ENCODE measurements at regions not wholly inside any gene's neighbourhood (a gene's known extent, or its start where the extent isn't known, plus 50 kb on each side); places are given as distances from the start of the nearest gene placed in this dataset.

DNA sequence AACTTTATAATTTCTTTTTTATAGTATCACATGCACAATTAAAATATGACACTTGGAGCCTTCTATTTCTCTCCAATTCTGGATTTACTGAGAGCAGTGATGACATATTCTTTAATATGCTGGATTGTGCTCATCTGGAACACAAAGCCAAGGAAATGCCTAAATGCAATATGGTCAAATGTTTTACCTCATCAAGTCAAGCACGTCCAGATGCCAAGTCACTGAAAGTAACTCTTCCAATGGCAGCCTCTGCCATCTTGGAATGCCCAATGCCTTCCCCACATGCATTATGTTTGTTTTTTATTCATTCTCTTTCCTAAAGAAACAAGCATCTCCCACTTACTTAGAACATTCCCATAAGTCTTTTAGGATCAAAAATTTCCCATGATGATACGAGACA is 189.8 kb downstream of the TMX3 start:
- Histone ChIP-seq H3K27ac (ENCODE audit: low read depth, low read length) (no peak overlapping the region), H3K9me3 (ENCODE audit: control insufficient read depth in 1 of 2, low read length in 2 of 2) (no peaks in the 10 kb centered on the region), H3K27me3 (ENCODE audit: insufficient read depth, low read length) (no peaks in the 10 kb centered on the region), H3K36me3 (ENCODE audit: insufficient read depth, low read length) (no peaks in the 10 kb centered on the region), H3K4me3 (ENCODE audit: low read length in 2 of 2) (no peak overlapping the region), H3K4me1 (ENCODE audit: insufficient read depth, low read length) (no peaks in the 10 kb centered on the region)
- Mint-ChIP-seq H3K4me3 (no peak overlapping the region), H3K27me3 (peaks cover 0 to 4% of the 10 kb centered on the region in 2 donors), H3K27ac (no peak overlapping the region), H3K4me1 (no peaks in the 10 kb centered on the region), H3K36me3 (no peaks in the 10 kb centered on the region), H3K9me3 (peaks cover 0 to 2% (median 0%) of the 10 kb centered on the region in 8 donors)
- ChIA-PET POLR2A (ENCODE audit: partially characterized antibody) (no interaction called here), CTCF (ENCODE audit: partially characterized antibody) (no interaction called here)
- intact Hi-C loops (cut with micrococcal nuclease) = no loop called here
- no peak for DNase-seq

DNA sequence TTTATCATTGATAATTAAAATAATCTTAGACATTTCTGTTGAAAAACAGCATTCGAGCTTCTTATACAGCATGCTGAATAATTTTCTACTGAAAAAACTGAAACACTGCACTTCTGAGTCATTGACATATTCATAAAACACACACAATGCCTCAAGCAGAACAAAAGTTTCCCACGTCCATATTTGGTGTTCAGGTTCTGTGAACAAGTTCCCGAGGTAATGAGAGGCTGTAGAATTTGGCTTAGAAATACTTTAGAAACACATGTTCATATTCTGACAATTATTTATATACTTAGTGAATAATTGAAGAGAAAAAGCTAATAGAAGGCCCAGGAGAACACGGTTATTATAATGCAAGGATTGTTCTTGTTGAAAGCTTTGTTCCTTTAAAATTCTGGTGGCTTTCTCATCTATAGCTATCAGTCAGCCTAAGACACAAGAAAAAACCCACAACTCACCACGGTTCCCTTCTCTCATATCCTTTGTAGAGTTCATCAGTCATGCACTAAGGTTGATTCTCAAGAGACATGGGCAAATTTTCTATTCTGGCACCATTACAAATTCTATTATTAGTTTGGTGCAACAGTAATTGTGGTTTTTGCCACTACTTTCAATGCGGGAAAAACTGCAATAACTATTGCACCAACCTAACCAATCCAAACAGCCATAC is 194.4 kb downstream of the TMX3 start:
- no peaks in the 10 kb centered on the region for H3K27me3 ChIP-seq (ENCODE audit: insufficient read depth, low read length)
- H3K9me3 ChIP-seq (ENCODE audit: control insufficient read depth in 1 of 2, low read length in 2 of 2) = no peaks in the 10 kb centered on the region
- POLR2A ChIA-PET (ENCODE audit: partially characterized antibody) = no interaction called here
- Mint-ChIP-seq H3K27ac (no peak overlapping the region), H3K36me3 (no peaks in the 10 kb centered on the region), H3K4me1 (no peaks in the 10 kb centered on the region), H3K9me3 (peaks cover 0 to 4% (median 0%) of the 10 kb centered on the region in 8 donors), H3K27me3 (peaks cover 0 to 4% of the 10 kb centered on the region in 2 donors), H3K4me3 (no peak overlapping the region)
- intact Hi-C loops (cut with micrococcal nuclease) = no loop called here
- no peaks in the 10 kb centered on the region for H3K4me1 ChIP-seq (ENCODE audit: insufficient read depth, low read length)
- CTCF ChIA-PET (ENCODE audit: partially characterized antibody) = no interaction called here
- H3K36me3 ChIP-seq (ENCODE audit: insufficient read depth, low read length) = no peaks in the 10 kb centered on the region
- no peak for DNase-seq
- no peak overlapping the region for H3K27ac ChIP-seq (ENCODE audit: low read depth, low read length)
- H3K4me3 ChIP-seq (ENCODE audit: low read length in 2 of 2) = no peak overlapping the region

DNA sequence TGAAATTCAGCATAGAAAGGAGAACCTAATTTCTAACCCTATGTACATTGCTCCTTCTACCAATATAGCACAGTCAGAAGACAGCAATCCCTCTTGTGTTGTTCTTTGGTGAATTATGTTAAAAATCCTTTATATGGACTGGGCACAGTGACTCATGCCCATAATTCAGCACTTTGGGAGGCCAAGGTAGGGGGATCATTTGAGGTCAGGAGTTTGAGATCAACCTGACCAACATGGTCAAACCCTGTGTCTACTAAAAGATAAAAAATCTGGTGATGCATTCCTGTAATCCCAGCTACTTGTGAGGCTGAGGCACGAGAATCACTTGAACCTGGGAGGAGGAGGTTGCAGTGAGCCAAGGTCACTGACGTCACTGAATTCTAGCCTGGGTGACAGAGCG is 195.6 kb downstream of the TMX3 start:
- no peaks in the 10 kb centered on the region for H3K36me3 Mint-ChIP-seq
- H3K4me1 Mint-ChIP-seq = no peaks in the 10 kb centered on the region
- H3K9me3 Mint-ChIP-seq = peaks cover 0 to 4% (median 0%) of the 10 kb centered on the region in 8 donors
- H3K4me3 ChIP-seq (ENCODE audit: low read length in 2 of 2) = no peak overlapping the region
- no peaks in the 10 kb centered on the region for H3K27me3 ChIP-seq (ENCODE audit: insufficient read depth, low read length)
- ChIA-PET CTCF (ENCODE audit: partially characterized antibody) (no interaction called here), POLR2A (ENCODE audit: partially characterized antibody) (no interaction called here)
- no peak overlapping the region for H3K27ac Mint-ChIP-seq
- DNase-seq = no peak
- H3K27me3 Mint-ChIP-seq = peaks cover 0 to under 1% of the 10 kb centered on the region in 2 donors
- intact Hi-C loops (cut with micrococcal nuclease) = no loop called here
- no peaks in the 10 kb centered on the region for H3K4me1 ChIP-seq (ENCODE audit: insufficient read depth, low read length)
- no peak overlapping the region for H3K4me3 Mint-ChIP-seq
- H3K9me3 ChIP-seq (ENCODE audit: control insufficient read depth in 1 of 2, low read length in 2 of 2) = no peaks in the 10 kb centered on the region
- H3K36me3 ChIP-seq (ENCODE audit: insufficient read depth, low read length) = no peaks in the 10 kb centered on the region
- no peak overlapping the region for H3K27ac ChIP-seq (ENCODE audit: low read depth, low read length)

DNA sequence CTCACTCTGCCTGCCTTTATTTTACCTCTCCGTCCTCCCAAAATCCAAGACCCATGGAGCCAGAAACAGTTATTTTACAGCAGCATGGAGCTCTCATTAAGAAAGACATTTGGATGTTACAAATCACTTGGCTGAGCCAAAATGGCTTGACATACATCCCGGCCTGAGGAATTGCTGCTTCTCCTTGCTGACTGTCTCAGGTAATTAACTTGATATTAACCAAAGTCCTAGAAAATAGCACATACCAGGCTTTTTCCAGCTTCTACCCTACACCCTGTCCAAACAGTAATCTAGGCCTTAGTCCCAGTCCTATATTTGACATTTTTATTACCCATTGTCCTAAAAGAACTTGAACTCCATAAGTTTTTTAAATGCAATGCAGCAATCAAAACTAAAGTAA is 205.0 kb downstream of the TMX3 start:
- H3K36me3 ChIP-seq (ENCODE audit: insufficient read depth, low read length) = no peaks in the 10 kb centered on the region
- Mint-ChIP-seq H3K4me1 (no peaks in the 10 kb centered on the region), H3K4me3 (no peak overlapping the region), H3K9me3 (peaks cover 0 to 4% (median 0%) of the 10 kb centered on the region in 8 donors), H3K27ac (no peak overlapping the region), H3K36me3 (no peaks in the 10 kb centered on the region), H3K27me3 (peaks cover 0 to 1% of the 10 kb centered on the region in 2 donors)
- DNase-seq = no peak
- ChIA-PET POLR2A (ENCODE audit: partially characterized antibody) (no interaction called here), CTCF (ENCODE audit: partially characterized antibody) (interaction anchor here (0.8 kb wide), 1 partner anchor 25 kb away, joined by 3 read pairs; no protein-coding TSS in a partner anchor)
- intact Hi-C loops (cut with micrococcal nuclease) = no loop called here
- no peak overlapping the region for H3K4me3 ChIP-seq (ENCODE audit: low read length in 2 of 2)
- no peaks in the 10 kb centered on the region for H3K27me3 ChIP-seq (ENCODE audit: insufficient read depth, low read length)
- H3K4me1 ChIP-seq (ENCODE audit: insufficient read depth, low read length) = no peaks in the 10 kb centered on the region
- H3K9me3 ChIP-seq (ENCODE audit: control insufficient read depth in 1 of 2, low read length in 2 of 2) = no peaks in the 10 kb centered on the region
- no peak overlapping the region for H3K27ac ChIP-seq (ENCODE audit: low read depth, low read length)

DNA sequence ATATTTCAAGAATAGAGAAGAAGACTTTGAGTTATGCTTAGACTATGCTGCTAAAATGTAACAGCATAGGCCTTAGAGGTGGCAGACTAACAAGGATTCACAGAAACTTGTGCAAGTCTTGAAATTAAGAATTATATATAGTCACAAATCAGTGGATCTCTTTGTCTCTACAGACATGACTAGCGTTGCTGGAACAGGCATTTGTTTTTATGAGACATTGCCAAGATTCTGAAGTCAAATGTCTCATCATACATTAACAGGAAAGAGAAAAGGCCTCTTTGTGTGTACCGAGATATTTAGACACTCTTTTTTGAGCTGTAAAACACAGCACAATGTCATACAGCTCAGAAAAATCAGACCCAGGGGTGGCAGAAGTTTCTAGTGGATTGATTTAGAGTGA is 207.1 kb downstream of the TMX3 start:
- no peak for DNase-seq
- H3K9me3 ChIP-seq (ENCODE audit: control insufficient read depth in 1 of 2, low read length in 2 of 2) = no peaks in the 10 kb centered on the region
- ChIA-PET POLR2A (ENCODE audit: partially characterized antibody) (no interaction called here), CTCF (ENCODE audit: partially characterized antibody) (no interaction called here)
- H3K9me3 Mint-ChIP-seq = peaks cover 0 to 4% (median 0%) of the 10 kb centered on the region in 8 donors
- no peak overlapping the region for H3K27ac ChIP-seq (ENCODE audit: low read depth, low read length)
- H3K4me3 Mint-ChIP-seq = no peak overlapping the region
- H3K27me3 ChIP-seq (ENCODE audit: insufficient read depth, low read length) = no peaks in the 10 kb centered on the region
- no peaks in the 10 kb centered on the region for H3K36me3 ChIP-seq (ENCODE audit: insufficient read depth, low read length)
- no peak overlapping the region for H3K4me3 ChIP-seq (ENCODE audit: low read length in 2 of 2)
- H3K36me3 Mint-ChIP-seq = no peaks in the 10 kb centered on the region
- H3K27ac Mint-ChIP-seq = no peak overlapping the region
- no peaks in the 10 kb centered on the region for H3K4me1 Mint-ChIP-seq
- intact Hi-C loops (cut with micrococcal nuclease) = no loop called here
- H3K27me3 Mint-ChIP-seq = peaks cover 0 to 1% of the 10 kb centered on the region in 2 donors
- H3K4me1 ChIP-seq (ENCODE audit: insufficient read depth, low read length) = no peaks in the 10 kb centered on the region

DNA sequence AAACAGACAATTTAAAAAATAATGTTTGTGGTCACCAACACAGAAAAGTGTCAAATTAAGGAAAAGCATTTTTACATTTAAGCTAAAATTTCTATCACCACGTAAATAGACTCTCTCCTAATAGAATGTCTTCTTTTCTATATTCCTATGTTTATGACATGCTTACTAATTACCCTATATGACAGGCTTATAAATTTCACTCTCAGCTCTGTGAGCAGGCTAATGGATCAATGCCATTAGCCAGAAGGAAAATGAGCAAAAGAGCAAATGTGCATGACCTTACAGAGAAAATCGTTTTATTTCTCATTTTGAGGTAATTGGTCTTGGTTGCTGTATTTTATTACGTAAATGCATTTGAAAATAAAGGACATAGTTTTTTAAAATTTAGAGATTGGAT is 209.7 kb downstream of the TMX3 start:
- H3K36me3 Mint-ChIP-seq = no peaks in the 10 kb centered on the region
- H3K27ac Mint-ChIP-seq = no peak overlapping the region
- H3K4me3 ChIP-seq (ENCODE audit: low read length in 2 of 2) = no peak overlapping the region
- no peaks in the 10 kb centered on the region for H3K4me1 ChIP-seq (ENCODE audit: insufficient read depth, low read length)
- ChIA-PET CTCF (ENCODE audit: partially characterized antibody) (no interaction called here), POLR2A (ENCODE audit: partially characterized antibody) (no interaction called here)
- H3K4me3 Mint-ChIP-seq = no peak overlapping the region
- H3K36me3 ChIP-seq (ENCODE audit: insufficient read depth, low read length) = no peaks in the 10 kb centered on the region
- no peak for DNase-seq
- H3K4me1 Mint-ChIP-seq = no peaks in the 10 kb centered on the region
- H3K9me3 Mint-ChIP-seq = peaks cover 0 to 1% (median 0%) of the 10 kb centered on the region in 8 donors
- H3K27me3 Mint-ChIP-seq = peaks cover 0 to 1% of the 10 kb centered on the region in 2 donors
- no peaks in the 10 kb centered on the region for H3K9me3 ChIP-seq (ENCODE audit: control insufficient read depth in 1 of 2, low read length in 2 of 2)
- H3K27ac ChIP-seq (ENCODE audit: low read depth, low read length) = no peak overlapping the region
- no peaks in the 10 kb centered on the region for H3K27me3 ChIP-seq (ENCODE audit: insufficient read depth, low read length)
- intact Hi-C loops (cut with micrococcal nuclease) = no loop called here

DNA sequence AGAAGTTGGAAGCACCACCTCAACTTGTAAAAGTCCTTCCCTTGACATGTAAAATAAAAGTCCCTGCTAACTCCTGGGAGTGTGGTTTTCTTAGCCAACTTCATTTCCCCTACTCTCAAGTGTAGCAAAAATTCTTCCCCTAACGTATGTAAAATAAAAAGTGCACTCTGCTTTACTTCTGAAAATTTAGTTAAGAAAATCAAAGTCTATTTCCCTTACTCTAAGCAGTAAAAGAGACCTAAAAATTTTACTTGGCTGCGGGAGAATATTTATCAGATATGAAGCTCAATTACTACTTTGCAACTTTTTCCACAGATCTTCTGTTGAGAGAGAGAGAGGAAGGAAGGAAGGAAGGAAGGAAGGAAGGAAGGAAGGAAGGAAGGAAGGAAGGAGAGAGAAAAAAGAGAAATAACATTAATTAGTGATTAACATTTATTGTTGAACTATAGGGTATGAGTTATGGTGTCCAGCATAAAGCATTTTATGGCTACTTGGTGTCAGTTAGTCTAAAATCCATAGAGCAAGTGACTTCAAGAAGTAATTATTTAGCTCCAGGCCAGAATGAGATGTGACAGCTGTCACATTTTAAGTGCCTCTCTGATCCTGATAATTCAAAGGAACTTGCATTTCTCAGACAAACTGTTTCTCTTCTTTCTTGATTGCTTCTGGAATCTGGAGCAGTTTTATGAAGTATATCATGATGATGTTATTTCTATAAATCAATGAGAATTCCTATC is 210.3 kb downstream of the TMX3 start:
- Histone ChIP-seq H3K4me3 (ENCODE audit: low read length in 2 of 2) (no peak overlapping the region), H3K36me3 (ENCODE audit: insufficient read depth, low read length) (no peaks in the 10 kb centered on the region), H3K27ac (ENCODE audit: low read depth, low read length) (no peak overlapping the region), H3K27me3 (ENCODE audit: insufficient read depth, low read length) (no peaks in the 10 kb centered on the region), H3K4me1 (ENCODE audit: insufficient read depth, low read length) (no peaks in the 10 kb centered on the region), H3K9me3 (ENCODE audit: control insufficient read depth in 1 of 2, low read length in 2 of 2) (no peaks in the 10 kb centered on the region)
- Mint-ChIP-seq H3K4me3 (no peak overlapping the region), H3K4me1 (no peaks in the 10 kb centered on the region), H3K9me3 (no peaks in the 10 kb centered on the region), H3K36me3 (no peaks in the 10 kb centered on the region), H3K27ac (no peak overlapping the region), H3K27me3 (peaks cover 0 to 1% of the 10 kb centered on the region in 2 donors)
- ChIA-PET CTCF (ENCODE audit: partially characterized antibody) (no interaction called here), POLR2A (ENCODE audit: partially characterized antibody) (no interaction called here)
- intact Hi-C loops (cut with micrococcal nuclease) = no loop called here
- no peak for DNase-seq

Measured in CD4-positive, alpha-beta memory T cell (primary cell).